ENCODE measurements at regions not wholly inside any gene's neighbourhood (a gene's known extent, or its start where the extent isn't known, plus 50 kb on each side); places are given as distances from the start of the nearest gene placed in this dataset.

GRCh38 chr3:157888040-157888439 lies 218.2 kb downstream of the SHOX2 start:
- DNase-seq (ENCODE audit: low read depth in 1 of 2, low spot score in 1 of 2), result no peak
- Histone ChIP-seq H3K27me3 (ENCODE audit: insufficient read depth, poor library complexity, severe bottlenecking) (no peaks in the 10 kb centered on the region), H3K27ac (replicated peaks) (no peak overlapping the region), H3K4me3 (replicated peaks; ENCODE audit: insufficient read depth, low read length) (no peak overlapping the region)
- TF ChIP-seq POLR2AphosphoS5 (IDR thresholded peaks at IDR 0.05; ENCODE audit: low read depth), result no peak
- TF ChIP-seq GABPA (IDR thresholded peaks at IDR 0.05; ENCODE audit: low read depth), result no peak

DNA sequence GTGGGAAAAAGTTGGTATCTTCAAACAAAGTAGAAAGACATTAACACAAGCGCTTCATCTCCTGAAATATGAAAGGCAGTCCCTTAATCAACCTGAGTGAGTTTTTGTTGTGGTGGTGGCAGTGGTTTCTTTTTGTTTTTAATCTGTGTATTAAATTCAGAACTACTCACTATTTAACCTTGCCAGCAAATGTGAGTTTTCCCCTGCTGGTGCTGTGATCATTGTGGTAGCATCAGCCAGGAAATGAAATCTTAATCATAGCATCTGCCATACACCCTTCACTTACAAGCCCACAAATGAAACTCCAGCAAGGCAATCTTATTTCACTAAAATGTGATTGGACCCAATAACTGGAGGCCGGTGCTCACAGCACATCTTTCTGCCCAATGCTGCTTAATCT lies 229.7 kb downstream of the SHOX2 start:
- TF ChIP-seq CTCF (IDR thresholded peaks at IDR 0.05; ENCODE audit: insufficient read depth, low read length) (no peak), POLR2AphosphoS5 (IDR thresholded peaks at IDR 0.05; ENCODE audit: low read depth) (no peak), GABPA (IDR thresholded peaks at IDR 0.05; ENCODE audit: low read depth) (no peak), SPI1 (IDR thresholded peaks at IDR 0.05; ENCODE audit: borderline replicate concordance, low read depth) (no peak)
- TF ChIP-seq, protein P1, sequence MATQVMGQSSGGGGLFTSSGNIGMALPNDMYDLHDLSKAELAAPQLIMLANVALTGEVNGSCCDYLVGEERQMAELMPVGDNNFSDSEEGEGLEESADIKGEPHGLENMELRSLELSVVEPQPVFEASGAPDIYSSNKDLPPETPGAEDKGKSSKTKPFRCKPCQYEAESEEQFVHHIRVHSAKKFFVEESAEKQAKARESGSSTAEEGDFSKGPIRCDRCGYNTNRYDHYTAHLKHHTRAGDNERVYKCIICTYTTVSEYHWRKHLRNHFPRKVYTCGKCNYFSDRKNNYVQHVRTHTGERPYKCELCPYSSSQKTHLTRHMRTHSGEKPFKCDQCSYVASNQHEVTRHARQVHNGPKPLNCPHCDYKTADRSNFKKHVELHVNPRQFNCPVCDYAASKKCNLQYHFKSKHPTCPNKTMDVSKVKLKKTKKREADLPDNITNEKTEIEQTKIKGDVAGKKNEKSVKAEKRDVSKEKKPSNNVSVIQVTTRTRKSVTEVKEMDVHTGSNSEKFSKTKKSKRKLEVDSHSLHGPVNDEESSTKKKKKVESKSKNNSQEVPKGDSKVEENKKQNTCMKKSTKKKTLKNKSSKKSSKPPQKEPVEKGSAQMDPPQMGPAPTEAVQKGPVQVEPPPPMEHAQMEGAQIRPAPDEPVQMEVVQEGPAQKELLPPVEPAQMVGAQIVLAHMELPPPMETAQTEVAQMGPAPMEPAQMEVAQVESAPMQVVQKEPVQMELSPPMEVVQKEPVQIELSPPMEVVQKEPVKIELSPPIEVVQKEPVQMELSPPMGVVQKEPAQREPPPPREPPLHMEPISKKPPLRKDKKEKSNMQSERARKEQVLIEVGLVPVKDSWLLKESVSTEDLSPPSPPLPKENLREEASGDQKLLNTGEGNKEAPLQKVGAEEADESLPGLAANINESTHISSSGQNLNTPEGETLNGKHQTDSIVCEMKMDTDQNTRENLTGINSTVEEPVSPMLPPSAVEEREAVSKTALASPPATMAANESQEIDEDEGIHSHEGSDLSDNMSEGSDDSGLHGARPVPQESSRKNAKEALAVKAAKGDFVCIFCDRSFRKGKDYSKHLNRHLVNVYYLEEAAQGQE (IDR thresholded peaks at IDR 0.05; ENCODE audit: insufficient replicate concordance, low read depth), result no peak
- Histone ChIP-seq H3K4me3 (replicated peaks; ENCODE audit: insufficient read depth, low read length) (no peak overlapping the region), H3K27me3 (ENCODE audit: insufficient read depth, poor library complexity, severe bottlenecking) (no peaks in the 10 kb centered on the region), H3K27ac (replicated peaks) (no peak overlapping the region)
- no peak for DNase-seq (ENCODE audit: low read depth in 1 of 2, low spot score in 1 of 2)

GRCh38 chr3:157872902-157873301 lies 233.3 kb downstream of the SHOX2 start:
- DNase-seq (ENCODE audit: low read depth in 1 of 2, low spot score in 1 of 2), result no peak

More at GRCh38 chr3:157872902-157873301, 233.3 kb downstream of the SHOX2 start:
- Histone ChIP-seq H3K27me3 (ENCODE audit: insufficient read depth, poor library complexity, severe bottlenecking) (no peaks in the 10 kb centered on the region), H3K4me3 (replicated peaks; ENCODE audit: insufficient read depth, low read length) (no peak overlapping the region), H3K27ac (replicated peaks) (no peak overlapping the region)
- TF ChIP-seq CTCF (IDR thresholded peaks at IDR 0.05; ENCODE audit: insufficient read depth, low read length) (no peak), GABPA (IDR thresholded peaks at IDR 0.05; ENCODE audit: low read depth) (no peak), POLR2AphosphoS5 (IDR thresholded peaks at IDR 0.05; ENCODE audit: low read depth) (no peak), SPI1 (IDR thresholded peaks at IDR 0.05; ENCODE audit: borderline replicate concordance, low read depth) (no peak)
- TF ChIP-seq, protein P1 (IDR thresholded peaks at IDR 0.05; ENCODE audit: insufficient replicate concordance, low read depth), result no peak

Data from HL-60 (cell line).